HPDE6-E6E7 (cell line): ENCODE measurements at regions not wholly inside any gene's neighbourhood (a gene's known extent, or its start where the extent isn't known, plus 50 kb on each side); places are given as distances from the start of the nearest gene placed in this dataset.
"Not testable (repeated sequence)": the region's sequence is repeated elsewhere in the genome, so short reads cannot be mapped to it uniquely, and the experiment has no call there.

Experiments
- DNase-seq: peaks from one replicate; pipeline ENCODE4 v3.0.0; 2011; ENCODE audit warnings: missing footprints; ENCODE audit errors: extremely low spot score

GRCh38 chr3:26271848-26272247, 350.7 kb upstream of the LRRC3B start:
- no peak for DNase-seq

- DNase-seq: no peak
These were observed 349.4 kb upstream of the LRRC3B start for GRCh38 chr3:26273196-26273595.

- DNase-seq: no peak
These were observed 343.5 kb upstream of the LRRC3B start for GRCh38 chr3:26279091-26279490.

GRCh38 chr3:26280517-26280916, 342.1 kb upstream of the LRRC3B start:
- DNase-seq: no peak

- DNase-seq: no peak
These were observed 341.1 kb upstream of the LRRC3B start for GRCh38 chr3:26281284-26281985.

GRCh38 chr3:26284503-26284902, 338.1 kb upstream of the LRRC3B start:
- not testable (repeated sequence) for DNase-seq

GRCh38 chr3:26291840-26292239, 330.7 kb upstream of the LRRC3B start:
- DNase-seq: no peak

GRCh38 chr3:26292780-26293179, 329.8 kb upstream of the LRRC3B start:
- no peak for DNase-seq

GRCh38 chr3:26293329-26293844, 329.2 kb upstream of the LRRC3B start:
- no peak for DNase-seq

- DNase-seq: no peak
These were observed 315.4 kb upstream of the LRRC3B start for GRCh38 chr3:26307192-26307591.

- DNase-seq: no peak
These were observed 314.8 kb upstream of the LRRC3B start for GRCh38 chr3:26307787-26308186.

- DNase-seq: no peak
These were observed 314.1 kb upstream of the LRRC3B start for GRCh38 chr3:26308454-26308853.

- not testable (repeated sequence) for DNase-seq
These were observed 313.0 kb upstream of the LRRC3B start for GRCh38 chr3:26309536-26309935.

- DNase-seq: no peak
These were observed 309.8 kb upstream of the LRRC3B start for GRCh38 chr3:26312816-26313215.

- DNase-seq: no peak
These were observed 306.1 kb upstream of the LRRC3B start for GRCh38 chr3:26316472-26316871.

- DNase-seq: not testable (repeated sequence)
These were observed 298.8 kb upstream of the LRRC3B start for GRCh38 chr3:26323741-26324140.

GRCh38 chr3:26340001-26340400, 282.6 kb upstream of the LRRC3B start:
- DNase-seq: no peak

GRCh38 chr3:26343647-26344046, 278.9 kb upstream of the LRRC3B start:
- no peak for DNase-seq

- no peak for DNase-seq
These were observed 277.0 kb upstream of the LRRC3B start for GRCh38 chr3:26345613-26346012.

- DNase-seq: no peak
These were observed 276.1 kb upstream of the LRRC3B start for GRCh38 chr3:26346497-26346896.

GRCh38 chr3:26347150-26347549, 275.4 kb upstream of the LRRC3B start:
- no peak for DNase-seq

- DNase-seq: no peak
These were observed 271.7 kb upstream of the LRRC3B start for GRCh38 chr3:26350853-26351252.

GRCh38 chr3:26353097-26353496, 269.5 kb upstream of the LRRC3B start:
- DNase-seq: no peak

- DNase-seq: no peak
These were observed 264.2 kb upstream of the LRRC3B start for GRCh38 chr3:26358405-26358804.
